ENCODE measurements at regions not wholly inside any gene's neighbourhood (a gene's known extent, or its start where the extent isn't known, plus 50 kb on each side); places are given as distances from the start of the nearest gene placed in this dataset.

DNA sequence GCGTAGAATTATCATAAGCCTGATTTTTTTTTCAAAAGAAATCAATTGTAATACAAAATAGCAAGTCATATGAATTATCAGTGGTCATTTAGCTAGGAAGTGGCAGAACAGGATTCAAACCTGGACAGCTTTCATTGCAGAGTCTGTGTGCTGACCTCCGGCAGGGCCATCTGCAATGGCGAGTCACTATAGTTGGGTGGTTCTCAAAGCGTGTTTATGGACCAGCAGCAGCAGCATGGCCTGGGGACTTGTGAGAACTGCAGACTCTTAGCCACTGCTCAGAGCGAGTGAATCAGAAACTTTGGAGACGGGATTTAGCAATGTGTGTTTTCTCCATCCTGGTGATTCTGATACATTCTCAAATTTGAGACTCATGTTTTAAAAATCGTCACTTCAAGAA is 202.3 kb upstream of the SUCLG2 start:
- DNase-seq (ENCODE audit: low spot score) = no peak
- Histone ChIP-seq H3K27ac (no peak overlapping the region), H3K36me3 (no peaks in the 10 kb centered on the region), H3K4me1 (no peaks in the 10 kb centered on the region), H3K27me3 (no peaks in the 10 kb centered on the region), H3K9me3 (no peaks in the 10 kb centered on the region), H3K4me3 (no peak overlapping the region)
- TF ChIP-seq, protein P1, sequence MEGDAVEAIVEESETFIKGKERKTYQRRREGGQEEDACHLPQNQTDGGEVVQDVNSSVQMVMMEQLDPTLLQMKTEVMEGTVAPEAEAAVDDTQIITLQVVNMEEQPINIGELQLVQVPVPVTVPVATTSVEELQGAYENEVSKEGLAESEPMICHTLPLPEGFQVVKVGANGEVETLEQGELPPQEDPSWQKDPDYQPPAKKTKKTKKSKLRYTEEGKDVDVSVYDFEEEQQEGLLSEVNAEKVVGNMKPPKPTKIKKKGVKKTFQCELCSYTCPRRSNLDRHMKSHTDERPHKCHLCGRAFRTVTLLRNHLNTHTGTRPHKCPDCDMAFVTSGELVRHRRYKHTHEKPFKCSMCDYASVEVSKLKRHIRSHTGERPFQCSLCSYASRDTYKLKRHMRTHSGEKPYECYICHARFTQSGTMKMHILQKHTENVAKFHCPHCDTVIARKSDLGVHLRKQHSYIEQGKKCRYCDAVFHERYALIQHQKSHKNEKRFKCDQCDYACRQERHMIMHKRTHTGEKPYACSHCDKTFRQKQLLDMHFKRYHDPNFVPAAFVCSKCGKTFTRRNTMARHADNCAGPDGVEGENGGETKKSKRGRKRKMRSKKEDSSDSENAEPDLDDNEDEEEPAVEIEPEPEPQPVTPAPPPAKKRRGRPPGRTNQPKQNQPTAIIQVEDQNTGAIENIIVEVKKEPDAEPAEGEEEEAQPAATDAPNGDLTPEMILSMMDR (IDR thresholded peaks at IDR 0.05) = no peak

DNA sequence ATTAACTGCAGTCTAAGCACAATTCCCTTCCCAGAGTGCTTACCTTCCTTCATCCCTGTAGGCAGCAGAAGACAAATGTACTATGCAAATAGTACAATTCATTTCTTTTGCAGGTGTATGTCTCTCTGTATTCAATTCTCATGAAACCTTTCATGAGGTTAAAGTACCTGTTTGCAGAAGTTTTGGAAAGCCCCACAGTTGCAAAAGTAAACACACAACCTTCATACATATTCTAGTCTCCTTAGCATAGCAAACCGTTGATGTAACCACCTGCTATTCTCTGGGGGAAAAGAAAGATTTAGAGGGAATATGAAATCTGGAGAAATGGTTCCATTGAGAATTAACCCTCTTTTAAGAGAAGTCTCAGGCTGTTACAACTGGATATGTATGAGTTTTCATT is 200.3 kb upstream of the SUCLG2 start:
- H3K4me1 ChIP-seq = no peaks in the 10 kb centered on the region
- H3K36me3 ChIP-seq = no peaks in the 10 kb centered on the region
- H3K27me3 ChIP-seq = no peaks in the 10 kb centered on the region
- no peak for DNase-seq (ENCODE audit: low spot score)
- no peaks in the 10 kb centered on the region for H3K9me3 ChIP-seq
- H3K27ac ChIP-seq = no peak overlapping the region
- TF ChIP-seq, protein P1 (IDR thresholded peaks at IDR 0.05) = no peak
- no peak overlapping the region for H3K4me3 ChIP-seq

DNA sequence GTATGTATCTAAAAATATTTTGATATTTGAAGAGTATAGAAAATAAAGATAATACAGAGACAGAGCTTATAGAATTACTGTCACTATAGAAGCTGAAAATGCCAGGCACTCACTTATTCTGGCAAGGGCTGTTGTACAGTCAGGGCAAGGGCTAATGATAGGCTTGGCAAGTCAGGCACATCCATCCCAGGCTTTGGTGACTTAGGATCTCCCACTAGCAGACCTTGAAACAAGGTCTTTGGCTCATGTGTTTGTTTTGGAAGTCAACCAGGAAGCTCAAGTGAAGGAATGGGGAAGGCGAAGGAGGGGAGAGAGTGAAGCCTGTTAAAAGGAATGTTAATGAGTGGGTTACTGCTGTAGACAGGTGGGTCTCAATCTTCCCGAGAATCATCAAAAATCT is 199.1 kb upstream of the SUCLG2 start:
- TF ChIP-seq, protein P1 (IDR thresholded peaks at IDR 0.05) = no peak
- Histone ChIP-seq H3K27ac (no peak overlapping the region), H3K36me3 (no peaks in the 10 kb centered on the region)

DNA sequence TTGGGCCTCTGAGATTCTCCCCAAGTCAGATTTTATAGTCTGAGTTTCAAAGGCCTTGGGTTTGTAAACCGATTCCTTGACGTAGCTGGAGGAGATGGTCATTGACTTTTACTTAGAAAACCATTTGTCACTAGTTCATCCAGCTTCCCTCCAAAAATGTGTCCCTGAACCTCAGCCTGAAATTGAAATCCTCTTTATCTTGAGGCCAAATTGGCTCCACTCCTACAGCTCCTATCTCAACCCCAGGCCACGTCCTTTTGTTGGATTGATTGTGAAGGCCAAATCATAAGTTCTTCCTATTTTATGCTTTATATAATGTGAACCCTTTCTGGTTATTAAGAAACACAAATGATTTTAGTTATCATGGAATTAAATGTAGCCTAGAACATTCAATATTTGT is 193.9 kb upstream of the SUCLG2 start:
- Histone ChIP-seq H3K27ac (no peak overlapping the region), H3K9me3 (no peaks in the 10 kb centered on the region), H3K36me3 (no peaks in the 10 kb centered on the region), H3K4me3 (no peak overlapping the region), H3K27me3 (no peaks in the 10 kb centered on the region), H3K4me1 (no peaks in the 10 kb centered on the region)
- TF ChIP-seq, protein P1 (IDR thresholded peaks at IDR 0.05) = no peak
- no peak for DNase-seq (ENCODE audit: low spot score)

More for the DNA sequence above, 199.1 kb upstream of the SUCLG2 start:
- Histone ChIP-seq H3K4me3 (no peak overlapping the region), H3K27me3 (no peaks in the 10 kb centered on the region), H3K9me3 (no peaks in the 10 kb centered on the region), H3K4me1 (no peaks in the 10 kb centered on the region)
- no peak for DNase-seq (ENCODE audit: low spot score)

DNA sequence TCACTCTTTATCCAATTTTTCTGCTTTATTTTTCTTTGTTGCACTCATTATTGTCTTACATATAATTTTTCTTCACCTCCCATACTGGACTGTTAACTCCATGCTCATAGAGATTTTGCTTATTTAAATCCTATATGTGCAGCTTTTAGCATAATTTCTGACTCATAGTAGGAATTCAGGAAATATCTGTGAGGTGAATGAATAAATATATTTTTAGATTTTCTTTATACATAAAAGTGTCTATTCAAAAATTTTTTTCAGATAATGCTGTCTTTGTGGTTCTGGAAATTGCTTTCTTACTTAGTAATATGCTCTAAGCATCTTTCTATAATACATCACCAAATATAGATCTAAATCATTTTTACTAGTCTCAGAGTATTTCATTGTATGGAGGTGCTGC is 191.8 kb upstream of the SUCLG2 start:
- TF ChIP-seq, protein P1 (IDR thresholded peaks at IDR 0.05) = no peak
- no peak overlapping the region for H3K27ac ChIP-seq

DNA sequence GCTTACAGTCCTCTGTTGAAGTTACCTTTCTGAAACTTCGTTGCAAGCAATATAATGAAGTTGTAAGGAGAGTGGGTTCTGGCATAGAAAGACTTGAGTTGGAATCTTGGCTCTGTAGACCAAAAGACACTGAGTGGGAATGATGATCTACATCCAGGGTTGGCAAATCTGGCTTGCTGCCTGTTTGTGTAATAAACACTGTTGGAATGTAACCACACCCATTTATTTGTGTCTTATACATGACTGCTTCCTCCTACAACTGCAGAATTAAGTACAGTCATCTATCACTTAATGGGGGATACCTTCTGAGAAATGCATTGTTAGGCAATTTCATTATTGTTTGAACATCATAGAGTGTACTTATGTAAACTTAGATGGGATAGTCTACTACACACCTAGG is 178.4 kb upstream of the SUCLG2 start:
- no peak overlapping the region for H3K4me3 ChIP-seq
- H3K36me3 ChIP-seq = no peaks in the 10 kb centered on the region
- H3K27ac ChIP-seq = no peak overlapping the region
- no peaks in the 10 kb centered on the region for H3K27me3 ChIP-seq
- H3K4me1 ChIP-seq = no peaks in the 10 kb centered on the region
- DNase-seq (ENCODE audit: low spot score) = no peak
- peaks cover 0 to 12% of the 10 kb centered on the region in 2 donors for H3K9me3 ChIP-seq
- TF ChIP-seq, protein P1 (IDR thresholded peaks at IDR 0.05) = no peak

More for the DNA sequence above, 191.8 kb upstream of the SUCLG2 start:
- Histone ChIP-seq H3K36me3 (no peaks in the 10 kb centered on the region), H3K27me3 (no peaks in the 10 kb centered on the region), H3K9me3 (no peaks in the 10 kb centered on the region), H3K4me1 (no peaks in the 10 kb centered on the region), H3K4me3 (no peak overlapping the region)
- no peak for DNase-seq (ENCODE audit: low spot score)

All from right atrium auricular region (tissue), 2 donors.